SK-N-SH (cell line): ENCODE measurements at regions not wholly inside any gene's neighbourhood (a gene's known extent, or its start where the extent isn't known, plus 50 kb on each side); places are given as distances from the start of the nearest gene placed in this dataset.
"Not testable (repeated sequence)": the region's sequence is repeated elsewhere in the genome, so short reads cannot be mapped to it uniquely, and the experiment has no call there.

Experiments used
- CTCF ChIP-seq: fragments of 200-600 bp; sonication (generic); IDR thresholded peaks from 2 replicates; pipeline ENCODE4 v1.6.1; 2017; ENCODE audit warnings: antibody characterized with exemption, mild to moderate bottlenecking, moderate library complexity
- FOXJ3 ChIP-seq: sonication (generic); formaldehyde crosslinking; IDR thresholded peaks from 2 replicates; pipeline ENCODE4 v1.5.1; 2020; ENCODE audit warnings: mild to moderate bottlenecking, missing genetic modification reagents
- SIN3A ChIP-seq: IDR thresholded peaks from 2 replicates; pipeline ENCODE4 v1.6.1; 2012; ENCODE audit warnings: low read depth, mild to moderate bottlenecking, low read length, moderate library complexity, borderline replicate concordance
- TEAD4 ChIP-seq: IDR thresholded peaks from 2 replicates; pipeline ENCODE4 v1.4.0; 2012; ENCODE audit warnings: mild to moderate bottlenecking, borderline replicate concordance; ENCODE audit not compliant: insufficient read depth

DNA sequence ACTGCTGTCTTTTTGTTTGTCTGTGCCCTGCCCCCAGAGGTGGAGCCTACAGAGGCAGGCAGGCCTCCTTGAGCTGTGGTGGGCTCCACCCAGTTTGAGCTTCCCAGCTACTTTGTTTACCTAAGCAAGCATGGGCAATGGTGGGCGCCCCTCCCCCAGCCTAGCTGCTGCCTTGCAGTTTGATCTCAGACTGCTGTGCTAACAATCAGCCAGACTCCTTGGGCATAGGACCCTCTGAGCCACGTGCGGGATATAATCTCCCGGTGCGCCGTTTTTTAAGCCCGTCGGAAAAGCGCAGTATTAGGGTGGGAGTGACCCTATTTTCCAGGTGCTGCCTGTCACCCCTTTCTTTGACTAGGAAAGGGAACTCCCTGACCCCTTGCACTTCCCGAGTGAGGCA is 81.1 kb upstream of the ANKRD30A start:
- TF ChIP-seq SIN3A, CTCF, FOXJ3, TEAD4: not testable (repeated sequence)
